ENCODE measurements at regions not wholly inside any gene's neighbourhood (a gene's known extent, or its start where the extent isn't known, plus 50 kb on each side); places are given as distances from the start of the nearest gene placed in this dataset.

GRCh38 chr14:38818555-38818954 is 284.5 kb downstream of the SEC23A start:
- H3K9me3 ChIP-seq (ENCODE audit: control insufficient read depth in 1 of 2, insufficient read depth in 1 of 2, low read length in 2 of 2) = no peaks in the 10 kb centered on the region
- Mint-ChIP-seq H3K27ac (no peak overlapping the region), H3K27me3 (no peaks in the 10 kb centered on the region), H3K9me3 (peaks cover 2% of the 10 kb centered on the region), H3K4me3 (no peak overlapping the region), H3K4me1 (ENCODE audit: low read depth) (no peaks in the 10 kb centered on the region), H3K36me3 (ENCODE audit: low read depth) (no peaks in the 10 kb centered on the region)
- H3K36me3 ChIP-seq (ENCODE audit: insufficient read depth, low read length) = no peaks in the 10 kb centered on the region
- POLR2A ChIA-PET = no interaction called here
- H3K4me3 ChIP-seq (ENCODE audit: low read length) = no peak overlapping the region
- CTCF ChIA-PET = no interaction called here
- H3K27ac ChIP-seq (ENCODE audit: low read depth in 1 of 2, low read length in 2 of 2) = no peak overlapping the region
- no peak for TF ChIP-seq CTCF (IDR thresholded peaks at IDR 0.05)
- no peaks in the 10 kb centered on the region for H3K27me3 ChIP-seq (ENCODE audit: control insufficient read depth in 1 of 2, insufficient read depth in 2 of 2, low read length in 2 of 2)
- intact Hi-C loops (cut with DNase I, micrococcal nuclease) = no loop called here
- DNase-seq = no peak
- no peak for ATAC-seq (ENCODE audit: poor library complexity)
- no peaks in the 10 kb centered on the region for H3K4me1 ChIP-seq (ENCODE audit: insufficient read depth, low read length)

- Mint-ChIP-seq H3K4me3 (no peak overlapping the region), H3K4me1 (ENCODE audit: low read depth) (no peaks in the 10 kb centered on the region), H3K27ac (no peak overlapping the region), H3K36me3 (ENCODE audit: low read depth) (no peaks in the 10 kb centered on the region), H3K27me3 (no peaks in the 10 kb centered on the region), H3K9me3 (peaks cover 7% of the 10 kb centered on the region)
- no peak for TF ChIP-seq CTCF (IDR thresholded peaks at IDR 0.05)
- DNase-seq (no peak), ATAC-seq (ENCODE audit: poor library complexity) (no peak)
- no peak overlapping the region for H3K27ac ChIP-seq (ENCODE audit: low read depth in 1 of 2, low read length in 2 of 2)
- no peaks in the 10 kb centered on the region for H3K9me3 ChIP-seq (ENCODE audit: control insufficient read depth in 1 of 2, insufficient read depth in 1 of 2, low read length in 2 of 2)
- POLR2A ChIA-PET = no interaction called here
- intact Hi-C loops (cut with DNase I, micrococcal nuclease) = no loop called here
- H3K27me3 ChIP-seq (ENCODE audit: control insufficient read depth in 1 of 2, insufficient read depth in 2 of 2, low read length in 2 of 2) = no peaks in the 10 kb centered on the region
- no peak overlapping the region for H3K4me3 ChIP-seq (ENCODE audit: low read length)
- H3K4me1 ChIP-seq (ENCODE audit: insufficient read depth, low read length) = no peaks in the 10 kb centered on the region
- CTCF ChIA-PET = no interaction called here
- no peaks in the 10 kb centered on the region for H3K36me3 ChIP-seq (ENCODE audit: insufficient read depth, low read length)
Measured at GRCh38 chr14:38808734-38809455, 294.1 kb downstream of the SEC23A start.

- H3K27ac Mint-ChIP-seq = no peak overlapping the region
Measured at GRCh38 chr14:38799671-38800070, 303.4 kb downstream of the SEC23A start.

More at GRCh38 chr14:38799671-38800070, 303.4 kb downstream of the SEC23A start:
- Histone ChIP-seq H3K27ac (ENCODE audit: low read depth in 1 of 2, low read length in 2 of 2) (no peak overlapping the region), H3K36me3 (ENCODE audit: insufficient read depth, low read length) (no peaks in the 10 kb centered on the region), H3K4me1 (ENCODE audit: insufficient read depth, low read length) (no peaks in the 10 kb centered on the region), H3K4me3 (ENCODE audit: low read length) (no peak overlapping the region), H3K27me3 (ENCODE audit: control insufficient read depth in 1 of 2, insufficient read depth in 2 of 2, low read length in 2 of 2) (no peaks in the 10 kb centered on the region), H3K9me3 (ENCODE audit: control insufficient read depth in 1 of 2, insufficient read depth in 1 of 2, low read length in 2 of 2) (peaks cover 5 to 8% of the 10 kb centered on the region in 2 experiments)
- intact Hi-C loops (cut with DNase I, micrococcal nuclease) = no loop called here
- no peak for TF ChIP-seq CTCF (IDR thresholded peaks at IDR 0.05)
- Mint-ChIP-seq H3K9me3 (peaks cover 18% of the 10 kb centered on the region), H3K36me3 (ENCODE audit: low read depth) (no peaks in the 10 kb centered on the region), H3K27me3 (no peaks in the 10 kb centered on the region), H3K4me1 (ENCODE audit: low read depth) (no peaks in the 10 kb centered on the region), H3K4me3 (no peak overlapping the region)
- ChIA-PET CTCF (no interaction called here), POLR2A (no interaction called here)
- no peak for ATAC-seq (ENCODE audit: poor library complexity)
- DNase-seq = no peak
